NOMO-1 treated with dmso at 0.1 percent for 144 hours (cell line): ENCODE measurements at regions not wholly inside any gene's neighbourhood (a gene's known extent, or its start where the extent isn't known, plus 50 kb on each side); places are given as distances from the start of the nearest gene placed in this dataset.
"Not testable (repeated sequence)": the region's sequence is repeated elsewhere in the genome, so short reads cannot be mapped to it uniquely, and the experiment has no call there.

Source experiments
- DNase-seq: peaks from one replicate; lab custom pipeline; 2025; ENCODE audit not compliant: unreplicated experiment; lab: John Stamatoyannopoulos, UW

GRCh38 chr18:10332452-10332851 lies 122.0 kb upstream of the APCDD1 start:
- no peak for DNase-seq

DNA sequence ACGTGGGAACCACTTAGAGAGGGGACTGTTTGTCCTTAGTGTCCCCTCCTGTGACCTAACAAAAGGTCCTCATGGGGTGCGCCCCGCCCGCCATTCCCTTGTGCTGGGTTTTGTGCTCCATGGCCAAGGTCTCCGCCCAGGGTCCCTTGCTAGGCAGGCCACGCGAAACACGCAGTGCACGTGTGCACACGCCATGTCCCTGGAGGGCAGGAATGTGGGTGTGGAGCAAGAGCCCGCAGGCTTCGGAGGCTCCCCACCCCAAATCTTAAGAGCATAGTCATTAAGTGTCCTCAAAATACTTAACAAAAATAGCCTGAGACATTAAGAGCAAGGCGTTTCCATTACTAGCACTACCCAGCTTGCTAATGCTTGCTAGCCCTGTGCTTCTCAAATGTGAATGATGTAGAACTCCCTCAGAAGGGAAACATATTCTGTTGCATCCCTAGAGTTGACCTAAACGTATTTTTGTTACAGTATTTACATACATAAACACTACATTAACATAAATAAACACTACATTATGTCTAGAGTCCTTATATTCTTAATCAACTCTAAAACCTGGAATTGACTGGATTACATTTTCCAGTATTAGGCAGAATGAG lies 117.6 kb upstream of the APCDD1 start:
- no peak for DNase-seq

- no peak for DNase-seq
These were observed 113.6 kb upstream of the APCDD1 start for GRCh38 chr18:10340821-10341220.

- DNase-seq = no peak
These were observed 110.7 kb upstream of the APCDD1 start for GRCh38 chr18:10343778-10344177.

DNA sequence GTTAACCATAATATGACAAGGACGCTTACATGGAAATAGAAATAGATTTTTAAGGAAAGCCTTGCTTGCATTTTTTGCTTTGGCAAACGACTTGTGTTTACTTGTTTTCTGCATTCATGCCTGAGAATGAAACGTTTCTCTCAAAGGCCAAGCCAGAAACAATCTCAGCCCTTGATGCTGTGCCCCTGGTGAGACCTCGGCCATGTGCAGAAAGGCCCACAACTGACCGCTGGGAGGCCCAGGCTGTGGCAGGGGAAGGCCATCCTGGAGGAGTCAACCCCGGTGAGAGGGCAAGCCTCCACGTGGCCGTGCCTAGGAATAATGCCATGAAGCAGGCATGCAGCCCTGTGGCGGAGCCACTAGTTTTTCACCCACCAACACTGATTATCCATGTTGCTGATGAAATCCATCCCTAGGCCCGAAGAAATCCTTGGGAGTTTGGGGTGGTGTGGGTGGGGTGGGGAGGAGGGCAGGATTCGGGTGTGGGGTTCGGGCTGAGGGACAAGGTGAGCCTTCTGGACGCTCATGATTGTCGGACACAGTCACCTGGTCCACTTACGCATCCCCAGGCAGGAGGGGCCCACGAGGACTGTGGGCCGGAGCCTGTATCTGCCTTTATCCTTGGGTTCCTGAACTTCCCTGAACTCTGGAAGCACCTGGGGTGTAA lies 107.6 kb upstream of the APCDD1 start:
- DNase-seq = no peak

GRCh38 chr18:10349561-10349960 lies 104.9 kb upstream of the APCDD1 start:
- no peak for DNase-seq

- no peak for DNase-seq
These were observed 103.8 kb upstream of the APCDD1 start for GRCh38 chr18:10350661-10351060.

- DNase-seq = no peak
These were observed 103.1 kb upstream of the APCDD1 start for GRCh38 chr18:10351219-10351818.

- no peak for DNase-seq
These were observed 102.6 kb upstream of the APCDD1 start for GRCh38 chr18:10351858-10352257.

DNA sequence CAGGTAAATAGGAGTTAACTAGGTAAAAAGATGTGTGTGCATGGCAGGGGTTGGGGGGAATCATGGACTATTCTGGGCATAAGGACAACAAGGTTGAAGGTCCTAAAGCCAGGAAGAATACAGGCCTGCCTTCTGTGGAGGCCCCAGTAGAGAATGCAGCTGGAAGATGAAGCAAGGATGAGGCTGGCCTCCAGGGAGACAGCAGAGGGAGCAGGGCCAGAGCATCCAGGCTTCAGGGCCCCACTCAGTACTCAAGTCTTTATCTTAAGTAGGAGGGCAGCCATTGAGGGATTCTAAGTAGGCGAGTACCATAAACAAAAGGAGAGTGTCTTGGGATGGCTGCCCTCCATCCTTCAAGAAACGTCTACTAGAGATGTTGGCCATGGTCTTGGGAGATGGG lies 101.8 kb upstream of the APCDD1 start:
- no peak for DNase-seq

DNA sequence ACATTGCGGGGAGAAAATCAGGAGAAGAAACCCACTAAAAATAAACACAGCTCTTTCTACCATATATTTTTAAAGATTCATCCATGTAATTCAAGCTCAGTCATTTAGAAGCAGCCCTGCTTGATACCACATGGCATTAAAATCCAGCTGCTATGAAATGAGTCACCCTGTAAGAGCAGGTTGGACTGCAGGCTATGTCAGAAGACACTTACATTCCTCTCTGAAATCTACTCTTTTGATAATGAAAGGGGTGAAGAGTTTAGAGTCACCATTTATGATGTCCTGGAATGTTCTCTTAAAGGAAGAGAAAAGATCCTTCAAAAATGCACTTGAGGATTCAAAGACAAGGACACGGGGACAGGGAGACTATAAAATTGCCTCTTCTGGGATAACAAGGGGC lies 100.6 kb upstream of the APCDD1 start:
- DNase-seq = no peak

GRCh38 chr18:10354241-10354811 lies 100.1 kb upstream of the APCDD1 start:
- no peak for DNase-seq

DNA sequence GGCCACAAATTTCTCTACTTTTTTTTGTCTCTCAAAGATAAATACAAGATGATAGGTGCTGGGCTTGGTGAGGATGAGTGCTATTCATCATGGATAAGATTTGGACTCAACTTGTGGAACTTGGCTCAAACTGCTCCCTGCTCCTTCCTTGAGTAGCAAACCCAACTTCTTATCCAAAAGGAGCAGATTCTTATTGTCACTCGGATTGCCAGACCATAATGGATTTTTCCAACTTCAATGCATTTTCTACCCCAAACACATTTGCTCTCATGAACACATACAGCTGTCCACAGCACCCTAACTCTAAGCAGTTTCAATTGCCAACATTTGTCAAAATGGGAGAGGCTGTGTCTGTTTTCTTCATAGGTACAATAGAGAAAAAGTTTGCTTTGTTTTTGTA lies 99.5 kb upstream of the APCDD1 start:
- no peak for DNase-seq

- DNase-seq = not testable (repeated sequence)
These were observed 97.4 kb upstream of the APCDD1 start for GRCh38 chr18:10356999-10357398.

- no peak for DNase-seq
These were observed 92.8 kb upstream of the APCDD1 start for GRCh38 chr18:10361660-10362059.

DNA sequence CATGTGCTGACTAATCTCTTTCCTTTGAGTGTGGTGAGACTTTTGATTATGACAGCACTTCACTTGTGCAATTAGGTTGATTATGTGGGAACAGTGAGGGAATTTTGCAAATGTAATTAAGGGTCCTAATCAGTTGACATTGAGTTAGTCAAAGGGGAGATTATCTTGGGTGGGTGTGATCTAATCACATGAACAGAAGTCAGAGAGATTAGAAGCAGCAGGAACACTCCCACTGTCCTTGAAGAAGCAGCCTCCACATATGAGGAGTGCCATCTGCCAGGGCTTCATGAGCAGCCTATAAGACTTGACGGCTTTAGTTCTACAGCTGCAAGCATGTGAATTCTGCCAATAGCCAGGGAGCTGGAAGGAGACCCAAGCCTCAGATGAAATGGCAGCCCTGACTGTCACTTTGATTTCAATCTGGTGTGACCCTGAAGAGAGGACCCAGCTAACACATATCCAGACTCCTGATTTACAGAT lies 89.4 kb upstream of the APCDD1 start:
- no peak for DNase-seq

GRCh38 chr18:10365901-10366300 lies 88.5 kb upstream of the APCDD1 start:
- DNase-seq = no peak

DNA sequence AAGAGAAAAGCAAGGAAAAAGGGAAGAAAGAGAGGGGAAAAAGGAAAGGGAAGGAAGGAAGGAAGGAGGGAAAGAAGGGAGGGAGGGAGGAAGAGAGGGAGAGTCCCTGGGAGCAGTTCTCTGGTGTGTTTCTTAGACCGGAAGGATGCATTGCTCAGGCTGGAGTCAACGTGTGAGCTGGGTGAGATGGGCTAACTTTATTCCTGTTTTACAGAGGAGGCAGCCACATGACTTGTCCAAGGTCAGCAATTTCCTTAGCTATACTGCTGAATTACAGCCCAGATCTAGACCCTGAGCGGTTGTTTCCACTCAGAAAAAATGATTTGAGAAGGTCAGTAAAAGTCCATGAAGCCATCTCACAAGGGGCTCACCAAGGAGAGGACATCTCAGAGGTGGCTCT lies 86.6 kb upstream of the APCDD1 start:
- DNase-seq = no peak

- no peak for DNase-seq
These were observed 85.7 kb upstream of the APCDD1 start for GRCh38 chr18:10368456-10369453.

DNA sequence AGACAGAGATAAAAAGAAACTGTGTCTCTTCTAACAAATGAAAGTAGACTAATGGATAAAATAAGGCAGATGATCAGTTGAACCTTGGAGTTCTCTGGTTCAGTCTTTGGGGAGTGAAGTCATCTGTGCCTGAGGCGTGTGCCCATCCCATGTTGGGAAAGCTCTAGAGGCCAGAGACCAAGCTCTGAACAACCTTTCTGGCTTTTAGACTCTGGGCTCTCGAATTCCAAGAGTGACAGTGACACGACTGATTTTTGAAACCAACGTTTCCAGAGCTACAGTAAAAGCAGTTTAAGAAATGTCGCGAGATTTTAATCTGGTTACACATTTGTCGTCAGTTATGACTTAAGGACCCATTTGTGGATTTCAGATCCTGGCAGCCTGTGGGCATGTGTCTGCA lies 83.7 kb upstream of the APCDD1 start:
- DNase-seq = no peak

DNA sequence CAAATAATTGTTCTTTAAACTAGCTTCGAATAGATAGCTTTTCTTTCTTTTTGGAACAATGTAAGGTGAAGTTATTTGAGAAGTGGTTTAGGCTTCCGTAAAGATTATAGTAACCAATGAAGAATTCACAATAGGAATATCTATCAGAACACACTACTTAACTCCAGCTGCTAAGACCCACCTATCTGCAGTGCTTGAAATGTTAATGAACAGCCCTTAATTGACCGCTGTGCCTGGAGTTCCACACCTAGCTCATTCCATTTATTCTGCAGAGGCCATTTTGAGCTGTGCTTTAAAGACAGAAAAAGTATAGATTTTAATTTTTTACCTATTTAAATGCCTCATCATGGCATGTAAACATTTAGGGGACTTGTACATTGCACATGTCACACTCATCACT lies 83.3 kb upstream of the APCDD1 start:
- no peak for DNase-seq
